ENCODE measurements at regions not wholly inside any gene's neighbourhood (a gene's known extent, or its start where the extent isn't known, plus 50 kb on each side); places are given as distances from the start of the nearest gene placed in this dataset.

DNA sequence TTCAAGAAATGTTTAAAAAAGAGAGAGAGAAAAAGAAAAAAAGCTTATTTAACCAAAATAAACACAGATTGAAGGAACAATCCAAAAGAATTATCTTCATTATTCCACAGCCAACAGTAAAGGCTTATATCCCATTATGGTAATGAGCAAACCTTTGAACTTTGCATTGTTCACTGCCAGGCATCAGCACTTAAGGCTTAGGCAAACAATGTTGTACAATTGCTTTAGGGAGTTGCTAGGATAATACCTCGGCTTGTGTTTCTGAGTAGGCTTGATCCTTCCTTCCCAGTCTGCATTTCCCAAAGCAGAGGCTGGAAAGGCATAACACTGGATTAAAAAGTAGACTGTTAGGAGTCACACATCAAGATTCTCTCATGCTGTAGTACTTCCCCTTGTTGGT is 352.7 kb upstream of the IGFBP7 start:
- TF ChIP-seq, protein P1, sequence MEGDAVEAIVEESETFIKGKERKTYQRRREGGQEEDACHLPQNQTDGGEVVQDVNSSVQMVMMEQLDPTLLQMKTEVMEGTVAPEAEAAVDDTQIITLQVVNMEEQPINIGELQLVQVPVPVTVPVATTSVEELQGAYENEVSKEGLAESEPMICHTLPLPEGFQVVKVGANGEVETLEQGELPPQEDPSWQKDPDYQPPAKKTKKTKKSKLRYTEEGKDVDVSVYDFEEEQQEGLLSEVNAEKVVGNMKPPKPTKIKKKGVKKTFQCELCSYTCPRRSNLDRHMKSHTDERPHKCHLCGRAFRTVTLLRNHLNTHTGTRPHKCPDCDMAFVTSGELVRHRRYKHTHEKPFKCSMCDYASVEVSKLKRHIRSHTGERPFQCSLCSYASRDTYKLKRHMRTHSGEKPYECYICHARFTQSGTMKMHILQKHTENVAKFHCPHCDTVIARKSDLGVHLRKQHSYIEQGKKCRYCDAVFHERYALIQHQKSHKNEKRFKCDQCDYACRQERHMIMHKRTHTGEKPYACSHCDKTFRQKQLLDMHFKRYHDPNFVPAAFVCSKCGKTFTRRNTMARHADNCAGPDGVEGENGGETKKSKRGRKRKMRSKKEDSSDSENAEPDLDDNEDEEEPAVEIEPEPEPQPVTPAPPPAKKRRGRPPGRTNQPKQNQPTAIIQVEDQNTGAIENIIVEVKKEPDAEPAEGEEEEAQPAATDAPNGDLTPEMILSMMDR (IDR thresholded peaks at IDR 0.05), result no peak
- no peak for TF ChIP-seq POLR2AphosphoS5 (IDR thresholded peaks at IDR 0.05; ENCODE audit: low read depth, low read length)
